ENCODE measurements at regions not wholly inside any gene's neighbourhood (a gene's known extent, or its start where the extent isn't known, plus 50 kb on each side); places are given as distances from the start of the nearest gene placed in this dataset.

- Histone ChIP-seq H3K27ac (ENCODE audit: low read length) (no peak overlapping the region), H3K27me3 (ENCODE audit: low read depth, low read length) (no peaks in the 10 kb centered on the region), H3K4me1 (ENCODE audit: control insufficient read depth in 1 of 2, insufficient read depth in 2 of 2, low read length in 2 of 2) (peaks cover 0 to 12% of the 10 kb centered on the region in 2 donors), H3K4me3 (ENCODE audit: low read depth in 1 of 2, low read length in 2 of 2) (no peak overlapping the region), H3K9me3 (ENCODE audit: control insufficient read depth in 1 of 2, low read length in 2 of 2) (no peaks in the 10 kb centered on the region), H3K36me3 (ENCODE audit: control insufficient read depth in 1 of 2, insufficient read depth in 2 of 2, low read length in 2 of 2) (no peaks in the 10 kb centered on the region)
Observed at GRCh38 chr1:221832617-221833016, 90.7 kb upstream of the DUSP10 start.

- Histone ChIP-seq H3K9me3 (ENCODE audit: control insufficient read depth in 1 of 2, low read length in 2 of 2) (no peaks in the 10 kb centered on the region), H3K4me1 (ENCODE audit: control insufficient read depth in 1 of 2, insufficient read depth in 2 of 2, low read length in 2 of 2) (peaks cover 0 to 12% of the 10 kb centered on the region in 2 donors), H3K4me3 (ENCODE audit: low read depth in 1 of 2, low read length in 2 of 2) (no peak overlapping the region), H3K36me3 (ENCODE audit: control insufficient read depth in 1 of 2, insufficient read depth in 2 of 2, low read length in 2 of 2) (no peaks in the 10 kb centered on the region), H3K27me3 (ENCODE audit: low read depth, low read length) (no peaks in the 10 kb centered on the region), H3K27ac (ENCODE audit: low read length) (no peak overlapping the region)
Observed at GRCh38 chr1:221832151-221832550, 90.3 kb upstream of the DUSP10 start.

- Histone ChIP-seq H3K27me3 (ENCODE audit: low read depth, low read length) (no peaks in the 10 kb centered on the region), H3K27ac (ENCODE audit: low read length) (no peak overlapping the region), H3K9me3 (ENCODE audit: control insufficient read depth in 1 of 2, low read length in 2 of 2) (no peaks in the 10 kb centered on the region), H3K4me1 (ENCODE audit: control insufficient read depth in 1 of 2, insufficient read depth in 2 of 2, low read length in 2 of 2) (peaks cover 0 to 12% of the 10 kb centered on the region in 2 donors), H3K36me3 (ENCODE audit: control insufficient read depth in 1 of 2, insufficient read depth in 2 of 2, low read length in 2 of 2) (no peaks in the 10 kb centered on the region), H3K4me3 (ENCODE audit: low read depth in 1 of 2, low read length in 2 of 2) (no peak overlapping the region)
Observed at GRCh38 chr1:221829327-221830015, 87.6 kb upstream of the DUSP10 start.

GRCh38 chr1:221827307-221827642 is 85.4 kb upstream of the DUSP10 start:
- no peaks in the 10 kb centered on the region for H3K9me3 ChIP-seq (ENCODE audit: control insufficient read depth in 1 of 2, low read length in 2 of 2)
- H3K4me1 ChIP-seq (ENCODE audit: control insufficient read depth in 1 of 2, insufficient read depth in 2 of 2, low read length in 2 of 2) = peaks cover 0 to 6% of the 10 kb centered on the region in 2 donors
- no peaks in the 10 kb centered on the region for H3K36me3 ChIP-seq (ENCODE audit: control insufficient read depth in 1 of 2, insufficient read depth in 2 of 2, low read length in 2 of 2)
- no peak overlapping the region for H3K27ac ChIP-seq (ENCODE audit: low read length)
- H3K4me3 ChIP-seq (ENCODE audit: low read depth in 1 of 2, low read length in 2 of 2) = no peak overlapping the region
- no peaks in the 10 kb centered on the region for H3K27me3 ChIP-seq (ENCODE audit: low read depth, low read length)

GRCh38 chr1:221824909-221825308 is 83.0 kb upstream of the DUSP10 start:
- no peaks in the 10 kb centered on the region for H3K9me3 ChIP-seq (ENCODE audit: control insufficient read depth in 1 of 2, low read length in 2 of 2)
- H3K4me3 ChIP-seq (ENCODE audit: low read depth in 1 of 2, low read length in 2 of 2) = no peak overlapping the region
- peaks cover 0 to 1% of the 10 kb centered on the region in 2 donors for H3K4me1 ChIP-seq (ENCODE audit: control insufficient read depth in 1 of 2, insufficient read depth in 2 of 2, low read length in 2 of 2)
- H3K36me3 ChIP-seq (ENCODE audit: control insufficient read depth in 1 of 2, insufficient read depth in 2 of 2, low read length in 2 of 2) = no peaks in the 10 kb centered on the region
- no peak overlapping the region for H3K27ac ChIP-seq (ENCODE audit: low read length)
- H3K27me3 ChIP-seq (ENCODE audit: low read depth, low read length) = no peaks in the 10 kb centered on the region

GRCh38 chr1:221824025-221824424 is 82.1 kb upstream of the DUSP10 start:
- Histone ChIP-seq H3K27me3 (ENCODE audit: low read depth, low read length) (no peaks in the 10 kb centered on the region), H3K36me3 (ENCODE audit: control insufficient read depth in 1 of 2, insufficient read depth in 2 of 2, low read length in 2 of 2) (no peaks in the 10 kb centered on the region), H3K4me1 (ENCODE audit: control insufficient read depth in 1 of 2, insufficient read depth in 2 of 2, low read length in 2 of 2) (no peaks in the 10 kb centered on the region), H3K9me3 (ENCODE audit: control insufficient read depth in 1 of 2, low read length in 2 of 2) (no peaks in the 10 kb centered on the region), H3K4me3 (ENCODE audit: low read depth in 1 of 2, low read length in 2 of 2) (no peak overlapping the region), H3K27ac (ENCODE audit: low read length) (no peak overlapping the region)

- H3K27me3 ChIP-seq (ENCODE audit: low read depth, low read length) = no peaks in the 10 kb centered on the region
- H3K4me1 ChIP-seq (ENCODE audit: control insufficient read depth in 1 of 2, insufficient read depth in 2 of 2, low read length in 2 of 2) = no peaks in the 10 kb centered on the region
- H3K27ac ChIP-seq (ENCODE audit: low read length) = no peak overlapping the region
- H3K4me3 ChIP-seq (ENCODE audit: low read depth in 1 of 2, low read length in 2 of 2) = no peak overlapping the region
- H3K9me3 ChIP-seq (ENCODE audit: control insufficient read depth in 1 of 2, low read length in 2 of 2) = no peaks in the 10 kb centered on the region
- no peaks in the 10 kb centered on the region for H3K36me3 ChIP-seq (ENCODE audit: control insufficient read depth in 1 of 2, insufficient read depth in 2 of 2, low read length in 2 of 2)
Observed at GRCh38 chr1:221823561-221823960, 81.7 kb upstream of the DUSP10 start.

GRCh38 chr1:221823149-221823548 is 81.3 kb upstream of the DUSP10 start:
- Histone ChIP-seq H3K9me3 (ENCODE audit: control insufficient read depth in 1 of 2, low read length in 2 of 2) (no peaks in the 10 kb centered on the region), H3K36me3 (ENCODE audit: control insufficient read depth in 1 of 2, insufficient read depth in 2 of 2, low read length in 2 of 2) (no peaks in the 10 kb centered on the region), H3K27me3 (ENCODE audit: low read depth, low read length) (no peaks in the 10 kb centered on the region), H3K4me3 (ENCODE audit: low read depth in 1 of 2, low read length in 2 of 2) (no peak overlapping the region), H3K27ac (ENCODE audit: low read length) (no peak overlapping the region), H3K4me1 (ENCODE audit: control insufficient read depth in 1 of 2, insufficient read depth in 2 of 2, low read length in 2 of 2) (no peaks in the 10 kb centered on the region)

- no peaks in the 10 kb centered on the region for H3K36me3 ChIP-seq (ENCODE audit: control insufficient read depth in 1 of 2, insufficient read depth in 2 of 2, low read length in 2 of 2)
- H3K27ac ChIP-seq (ENCODE audit: low read length) = no peak overlapping the region
- H3K4me1 ChIP-seq (ENCODE audit: control insufficient read depth in 1 of 2, insufficient read depth in 2 of 2, low read length in 2 of 2) = no peaks in the 10 kb centered on the region
- no peak overlapping the region for H3K4me3 ChIP-seq (ENCODE audit: low read depth in 1 of 2, low read length in 2 of 2)
- H3K27me3 ChIP-seq (ENCODE audit: low read depth, low read length) = no peaks in the 10 kb centered on the region
- no peaks in the 10 kb centered on the region for H3K9me3 ChIP-seq (ENCODE audit: control insufficient read depth in 1 of 2, low read length in 2 of 2)
Observed at GRCh38 chr1:221822591-221822990, 80.7 kb upstream of the DUSP10 start.

- Histone ChIP-seq H3K36me3 (ENCODE audit: control insufficient read depth in 1 of 2, insufficient read depth in 2 of 2, low read length in 2 of 2) (no peaks in the 10 kb centered on the region), H3K4me1 (ENCODE audit: control insufficient read depth in 1 of 2, insufficient read depth in 2 of 2, low read length in 2 of 2) (no peaks in the 10 kb centered on the region), H3K4me3 (ENCODE audit: low read depth in 1 of 2, low read length in 2 of 2) (no peak overlapping the region), H3K27ac (ENCODE audit: low read length) (no peak overlapping the region), H3K9me3 (ENCODE audit: control insufficient read depth in 1 of 2, low read length in 2 of 2) (no peaks in the 10 kb centered on the region), H3K27me3 (ENCODE audit: low read depth, low read length) (no peaks in the 10 kb centered on the region)
Observed at GRCh38 chr1:221816899-221817298, 75.0 kb upstream of the DUSP10 start.

GRCh38 chr1:221815660-221816059 is 73.8 kb upstream of the DUSP10 start:
- no peak overlapping the region for H3K27ac ChIP-seq (ENCODE audit: low read length)
- no peaks in the 10 kb centered on the region for H3K9me3 ChIP-seq (ENCODE audit: control insufficient read depth in 1 of 2, low read length in 2 of 2)
- no peak overlapping the region for H3K4me3 ChIP-seq (ENCODE audit: low read depth in 1 of 2, low read length in 2 of 2)
- H3K27me3 ChIP-seq (ENCODE audit: low read depth, low read length) = no peaks in the 10 kb centered on the region
- H3K36me3 ChIP-seq (ENCODE audit: control insufficient read depth in 1 of 2, insufficient read depth in 2 of 2, low read length in 2 of 2) = no peaks in the 10 kb centered on the region
- H3K4me1 ChIP-seq (ENCODE audit: control insufficient read depth in 1 of 2, insufficient read depth in 2 of 2, low read length in 2 of 2) = no peaks in the 10 kb centered on the region

GRCh38 chr1:221813887-221814286 is 72.0 kb upstream of the DUSP10 start:
- H3K9me3 ChIP-seq (ENCODE audit: control insufficient read depth in 1 of 2, low read length in 2 of 2) = no peaks in the 10 kb centered on the region
- H3K4me3 ChIP-seq (ENCODE audit: low read depth in 1 of 2, low read length in 2 of 2) = no peak overlapping the region
- no peaks in the 10 kb centered on the region for H3K36me3 ChIP-seq (ENCODE audit: control insufficient read depth in 1 of 2, insufficient read depth in 2 of 2, low read length in 2 of 2)
- H3K4me1 ChIP-seq (ENCODE audit: control insufficient read depth in 1 of 2, insufficient read depth in 2 of 2, low read length in 2 of 2) = peaks cover 0 to 3% of the 10 kb centered on the region in 2 donors
- no peaks in the 10 kb centered on the region for H3K27me3 ChIP-seq (ENCODE audit: low read depth, low read length)
- no peak overlapping the region for H3K27ac ChIP-seq (ENCODE audit: low read length)
